Endothelial cell of umbilical vein (primary cell): ENCODE measurements at regions not wholly inside any gene's neighbourhood (a gene's known extent, or its start where the extent isn't known, plus 50 kb on each side); places are given as distances from the start of the nearest gene placed in this dataset.

ENCODE experiments used
- BruUV-seq: library from RNA; stranded (reverse); fragments of 400-500 nt; replicated peaks from 2 replicates; lab custom pipeline; 2021; lab: Mats Ljungman, UMichigan
- CTCF ChIA-PET: fragments of 300-600, 350-600 bp; sonication (Branson Sonifier 250); formaldehyde crosslinking; loops from one replicate; lab custom pipeline; 2021; ENCODE audit warnings: antibody characterized with exemption, inconsistent platforms; lab: Charles Lee
- POLR2A ChIA-PET: fragments of 300-600, 350-600 bp; sonication (Branson Sonifier 250); formaldehyde crosslinking; loops from one replicate; lab custom pipeline; 2021; ENCODE audit warnings: antibody characterized with exemption, inconsistent platforms; lab: Charles Lee
- DNase-seq: peaks from one replicate; pipeline ENCODE4 v3.0.0-alpha.2; 2011; ENCODE audit warnings: low read depth, low spot score
- FAIRE-seq: peaks from 2 replicates; lab custom pipeline; 2011; peaks lifted over from hg19 to GRCh38; lab: Jason Lieb, UNC
- H2AFZ ChIP-seq: 2 replicates; pipeline ENCODE4 v1.6.0; 2012; ENCODE audit warnings: low read depth, low read length, control low read depth, inconsistent platforms
- H3K27ac ChIP-seq: 2 replicates; pipeline ENCODE4 v1.5.1; 2011; ENCODE audit warnings: low read depth, mild to moderate bottlenecking, control low read depth, low read length, moderate library complexity; ENCODE audit not compliant: insufficient read depth
- H3K27me3 ChIP-seq, 2 experiments: 2 replicates each; pipeline versions ENCODE4 v1.6.0 to v1.6.1; 2011; ENCODE audit warnings: low read length in 2 of 2, mixed read lengths in 1 of 2; ENCODE audit not compliant: control insufficient read depth in 2 of 2, insufficient read depth in 2 of 2
- H3K36me3 ChIP-seq, 2 experiments: 2 replicates in 1 of 2; 3 replicates in 1 of 2; pipeline ENCODE4 v1.5.1; 2011; ENCODE audit warnings: low read length in 2 of 2, mild to moderate bottlenecking in 1 of 2, moderate library complexity in 1 of 2; ENCODE audit not compliant: control insufficient read depth in 2 of 2, insufficient read depth in 2 of 2; ENCODE audit errors: extremely low read depth in 1 of 2
- H3K4me1 ChIP-seq: 3 replicates; pipeline ENCODE4 v1.5.1; 2011; ENCODE audit warnings: mild to moderate bottlenecking, low read length; ENCODE audit not compliant: control insufficient read depth, insufficient read depth; ENCODE audit errors: extremely low read depth
- H3K4me2 ChIP-seq: 2 replicates; pipeline ENCODE4 v1.6.1; 2011; ENCODE audit warnings: low read length, control low read depth, mixed read lengths; ENCODE audit not compliant: insufficient read depth
- H3K4me3 ChIP-seq, 3 experiments: fragments of 200-600 bp in 1 of 3; sonication (generic), shearing (Covaris generic) in 1 of 3; replicated peaks in 1 of 3; 2 replicates each; pipeline ENCODE4 v1.5.1; 2011 to 2016; ENCODE audit warnings: control low read depth in 3 of 3, low read length in 3 of 3, mild to moderate bottlenecking in 2 of 3, inconsistent platforms in 1 of 3, low read depth in 1 of 3, moderate library complexity in 1 of 3; ENCODE audit not compliant: insufficient read depth in 1 of 3
- H3K79me2 ChIP-seq: 2 replicates; pipeline ENCODE4 v1.6.0; 2012; ENCODE audit warnings: low read length, inconsistent platforms; ENCODE audit not compliant: control insufficient read depth, insufficient read depth
- H3K9ac ChIP-seq: replicated peaks from 2 replicates; pipeline ENCODE3; 2011; ENCODE audit warnings: low read length, control low read depth; ENCODE audit not compliant: insufficient read depth; ENCODE audit errors: extremely low read depth
- H3K9me1 ChIP-seq: replicated peaks from 3 replicates; pipeline ENCODE4 v1.6.0; 2011; ENCODE audit warnings: mild to moderate bottlenecking, low read length; ENCODE audit not compliant: control insufficient read depth, insufficient read depth; ENCODE audit errors: extremely low read depth
- H3K9me3 ChIP-seq: replicated peaks from 2 replicates; pipeline ENCODE4 v1.5.1; 2012; ENCODE audit warnings: low read length, inconsistent platforms; ENCODE audit not compliant: control insufficient read depth, insufficient read depth
- H4K20me1 ChIP-seq: replicated peaks from 2 replicates; pipeline ENCODE3; 2011; ENCODE audit warnings: mild to moderate bottlenecking, low read length; ENCODE audit not compliant: control insufficient read depth, insufficient read depth; ENCODE audit errors: extremely low read depth
- CTCF ChIP-seq, 2 donors: IDR thresholded peaks; 1 replicate in 1 of 2; 2 replicates in 1 of 2; pipeline ENCODE4 v1.5.1; 2011; ENCODE audit warnings: low read length in 2 of 2, mild to moderate bottlenecking in 2 of 2, moderate library complexity in 2 of 2, control low read depth in 1 of 2, inconsistent platforms in 1 of 2, low read depth in 1 of 2; ENCODE audit not compliant: insufficient read depth in 1 of 2; ENCODE audit errors: extremely low read depth in 1 of 2
- EZH2 ChIP-seq: IDR thresholded peaks from 2 replicates; pipeline ENCODE4 v1.6.1; 2012; ENCODE audit warnings: borderline replicate concordance, low read depth, mild to moderate bottlenecking, moderate library complexity, low read length, inconsistent platforms; ENCODE audit not compliant: severe bottlenecking
- FOS ChIP-seq: IDR thresholded peaks from 2 replicates; pipeline ENCODE4 v1.6.1; 2011; ENCODE audit warnings: mild to moderate bottlenecking, low read length, moderate library complexity, borderline replicate concordance; ENCODE audit not compliant: insufficient read depth
- GATA2 ChIP-seq: IDR thresholded peaks from 2 replicates; pipeline ENCODE4 v1.7.0; 2011; ENCODE audit warnings: low read depth, mild to moderate bottlenecking, moderate library complexity, mixed read lengths, low read length; ENCODE audit not compliant: insufficient read length, insufficient read depth
- JUN ChIP-seq: IDR thresholded peaks from 2 replicates; pipeline ENCODE4 v1.6.1; 2011; ENCODE audit warnings: borderline replicate concordance, low read depth; ENCODE audit not compliant: insufficient read length, insufficient read depth
- MAX ChIP-seq: IDR thresholded peaks from 2 replicates; pipeline ENCODE4 v1.6.1; 2011; ENCODE audit not compliant: insufficient read depth, insufficient read length
- MYC ChIP-seq: IDR thresholded peaks from one replicate; pipeline ENCODE4 v1.6.1; 2011; ENCODE audit warnings: mild to moderate bottlenecking, low read depth, low read length
- POLR2A ChIP-seq: IDR thresholded peaks from 2 replicates; pipeline ENCODE4 v1.6.1; 2012; ENCODE audit warnings: low read depth, mild to moderate bottlenecking, control low read depth, low read length
- POLR2AphosphoS5 ChIP-seq: IDR thresholded peaks from 2 replicates; pipeline ENCODE4 v1.6.1; 2012; ENCODE audit warnings: low read depth, mild to moderate bottlenecking, control low read depth, low read length, moderate library complexity; ENCODE audit not compliant: insufficient read depth
- dilution Hi-C: fragments of 300-500 bp; cut with MboI; formaldehyde crosslinking; loops from one replicate; pipeline ENCODE4 v1.15.0; 2019; ENCODE audit warnings: low sequenced_read_pairs; ENCODE audit not compliant: extremely low pct_ligation_motif_present
- intact Hi-C: fragments of 100-400 bp; cut with micrococcal nuclease; formaldehyde crosslinking; loops from one replicate; pipeline ENCODE4 v1.10.0; 2022

- Histone ChIP-seq H3K79me2 (no peaks in the 10 kb centered on the region), H2AFZ (no peak overlapping the region), H3K27me3 (no peaks in the 10 kb centered on the region), H3K9me1 (no peaks in the 10 kb centered on the region), H3K9ac (no peak overlapping the region), H3K4me1 (no peaks in the 10 kb centered on the region), H3K27ac (no peak overlapping the region), H4K20me1 (no peaks in the 10 kb centered on the region), H3K36me3 (no peaks in the 10 kb centered on the region), H3K4me2 (no peak overlapping the region), H3K9me3 (no peaks in the 10 kb centered on the region), H3K4me3 (no peak overlapping the region)
- DNase-seq (no peak), FAIRE-seq (no peak)
- CTCF ChIA-PET, result no interaction called here
- intact Hi-C loops (no loop called here), dilution Hi-C loops (no loop called here)
- POLR2A ChIA-PET, result no interaction called here
- no peak for TF ChIP-seq FOS
- BruUV-seq, result no TSS peak
Measured at GRCh38 chr18:56189615-56190014, 448.8 kb downstream of the TXNL1 start.

GRCh38 chr18:56188529-56189275 lies 449.7 kb downstream of the TXNL1 start:
- TF ChIP-seq JUN, result no peak
- no peak for TF ChIP-seq POLR2AphosphoS5
- TF ChIP-seq MYC, result no peak
- no peak for TF ChIP-seq FOS
- TF ChIP-seq EZH2, result no peak
- TF ChIP-seq POLR2A, result no peak
- no peak for TF ChIP-seq MAX
- no peak for TF ChIP-seq CTCF (IDR thresholded peaks at IDR 0.05; ENCODE audit: extremely low read depth in 1 of 2, insufficient read depth in 1 of 2, low read depth in 1 of 2, low read length in 2 of 2)
- no peak for TF ChIP-seq GATA2
- DNase-seq (no peak), FAIRE-seq (no peak)
- no peaks in the 10 kb centered on the region for H3K9me3 ChIP-seq
- H3K4me3 ChIP-seq, result no peak overlapping the region
- H3K79me2 ChIP-seq, result no peaks in the 10 kb centered on the region
- H3K27ac ChIP-seq, result no peak overlapping the region
- no peaks in the 10 kb centered on the region for H3K4me1 ChIP-seq
- no peaks in the 10 kb centered on the region for H3K36me3 ChIP-seq
- BruUV-seq, result no TSS peak
- H3K9ac ChIP-seq, result no peak overlapping the region
- H3K27me3 ChIP-seq, result no peaks in the 10 kb centered on the region
- no peaks in the 10 kb centered on the region for H4K20me1 ChIP-seq
- no peak overlapping the region for H2AFZ ChIP-seq
- ChIA-PET CTCF (no interaction called here), POLR2A (no interaction called here)
- dilution Hi-C loops (no loop called here), intact Hi-C loops (no loop called here)
- H3K4me2 ChIP-seq, result no peak overlapping the region
- no peaks in the 10 kb centered on the region for H3K9me1 ChIP-seq
